Body of pancreas (tissue), 4 donors: ENCODE measurements at regions not wholly inside any gene's neighbourhood (a gene's known extent, or its start where the extent isn't known, plus 50 kb on each side); places are given as distances from the start of the nearest gene placed in this dataset.

Experiments
- ATAC-seq: fragments of 150-250 bp; one replicate; pipeline ENCODE4 v1.9.1; 2016
- DNase-seq, 4 donors: peaks; one replicate each; pipeline ENCODE4 v3.0.0-alpha.2; 2019
- H3K27ac ChIP-seq, 4 donors: fragments of 200-600 bp; sonication (generic); 1 replicate in 3 of 4; 2 replicates in 1 of 4; pipeline versions ENCODE4 v1.5.1 to v1.6.1; 2016 to 2019; ENCODE audit warnings: mild to moderate bottlenecking in 1 of 4, mixed read lengths in 1 of 4, moderate library complexity in 1 of 4
- H3K27me3 ChIP-seq, 2 donors: fragments of 200-600 bp; sonication (generic); one replicate each; pipeline ENCODE4 v1.6.0; 2016; ENCODE audit warnings: mild to moderate bottlenecking in 1 of 2
- H3K36me3 ChIP-seq, 2 donors: fragments of 200-600 bp; sonication (generic); replicated peaks in 1 of 2; 2 replicates each; pipeline ENCODE4 v1.5.1; 2016; ENCODE audit warnings: low read depth in 2 of 2; ENCODE audit not compliant: insufficient read depth in 1 of 2
- H3K4me1 ChIP-seq: fragments of 200-600 bp; sonication (generic); one replicate; pipeline ENCODE4 v1.6.0; 2016
- H3K4me3 ChIP-seq, 2 donors: fragments of 200-600 bp; sonication (generic); 1 replicate in 1 of 2; 2 replicates in 1 of 2; pipeline ENCODE4 v1.5.1; 2016 to 2019
- H3K9me3 ChIP-seq, 3 donors: fragments of 200-600 bp; sonication (generic); 1 replicate in 2 of 3; 2 replicates in 1 of 3; pipeline ENCODE4 v1.5.1; 2016
- POLR2A ChIP-seq, 3 donors: fragments of 450-650 bp; IDR thresholded peaks; one replicate each; pipeline ENCODE4 v1.6.1; 2016; ENCODE audit warnings: antibody characterized with exemption in 3 of 3, mild to moderate bottlenecking in 2 of 3
- WGBS, 2 donors: methylation state at CpG; one replicate each; pipeline ENCODE4 v1.1.5; 2017; 5-methylcytosine and 5-hydroxymethylcytosine counted together
- intact Hi-C: fragments of 100-400 bp; cut with DNase I; formaldehyde crosslinking; loops from one replicate; pipeline ENCODE4 v1.15.1; 2023
- TF ChIP-seq, protein P1 (sequence below), 7 experiments: fragments of 450-650 bp in 4 of 7; fragments of 200-600 bp in 3 of 7; sonication (generic) in 3 of 7; IDR thresholded peaks; one replicate each; pipeline ENCODE4 v1.5.1; 2016 to 2019; ENCODE audit warnings: antibody characterized with exemption in 7 of 7

DNA sequence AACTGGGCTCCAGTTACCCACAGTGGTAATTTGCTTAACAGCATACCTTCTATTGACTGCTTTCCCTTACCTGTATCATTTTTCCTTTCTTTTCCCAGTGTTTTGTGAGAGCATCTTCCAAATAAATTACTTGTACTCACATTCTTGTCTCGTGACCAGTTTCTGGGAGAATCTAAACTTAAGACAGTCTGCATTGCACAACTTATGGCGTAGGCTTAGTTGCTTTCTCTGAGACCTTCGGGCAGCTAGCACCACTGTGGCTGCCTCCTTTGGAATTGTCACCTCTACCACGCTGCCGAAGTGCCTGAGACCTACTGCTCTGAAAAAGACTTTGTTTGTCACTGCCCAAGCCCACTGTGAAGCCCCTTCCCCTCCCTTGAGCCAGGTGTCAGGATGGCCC, 188.1 kb upstream of the BMP2 start:
- intact Hi-C loops, result no loop called here
- Histone ChIP-seq H3K27me3 (no peaks in the 10 kb centered on the region), H3K27ac (no peak overlapping the region), H3K36me3 (no peaks in the 10 kb centered on the region), H3K9me3 (no peaks in the 10 kb centered on the region), H3K4me1 (peaks cover 8% of the 10 kb centered on the region), H3K4me3 (no peak overlapping the region)
- no peak for ATAC-seq
- 77 to 85% methylated on average over 5 of the region's 5 CpGs for WGBS, 2 donors
- DNase-seq, result no peak
- TF ChIP-seq POLR2A (IDR thresholded peaks at IDR 0.05), result no peak
- TF ChIP-seq, protein P1, sequence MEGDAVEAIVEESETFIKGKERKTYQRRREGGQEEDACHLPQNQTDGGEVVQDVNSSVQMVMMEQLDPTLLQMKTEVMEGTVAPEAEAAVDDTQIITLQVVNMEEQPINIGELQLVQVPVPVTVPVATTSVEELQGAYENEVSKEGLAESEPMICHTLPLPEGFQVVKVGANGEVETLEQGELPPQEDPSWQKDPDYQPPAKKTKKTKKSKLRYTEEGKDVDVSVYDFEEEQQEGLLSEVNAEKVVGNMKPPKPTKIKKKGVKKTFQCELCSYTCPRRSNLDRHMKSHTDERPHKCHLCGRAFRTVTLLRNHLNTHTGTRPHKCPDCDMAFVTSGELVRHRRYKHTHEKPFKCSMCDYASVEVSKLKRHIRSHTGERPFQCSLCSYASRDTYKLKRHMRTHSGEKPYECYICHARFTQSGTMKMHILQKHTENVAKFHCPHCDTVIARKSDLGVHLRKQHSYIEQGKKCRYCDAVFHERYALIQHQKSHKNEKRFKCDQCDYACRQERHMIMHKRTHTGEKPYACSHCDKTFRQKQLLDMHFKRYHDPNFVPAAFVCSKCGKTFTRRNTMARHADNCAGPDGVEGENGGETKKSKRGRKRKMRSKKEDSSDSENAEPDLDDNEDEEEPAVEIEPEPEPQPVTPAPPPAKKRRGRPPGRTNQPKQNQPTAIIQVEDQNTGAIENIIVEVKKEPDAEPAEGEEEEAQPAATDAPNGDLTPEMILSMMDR (IDR thresholded peaks at IDR 0.05), result no peak

DNA sequence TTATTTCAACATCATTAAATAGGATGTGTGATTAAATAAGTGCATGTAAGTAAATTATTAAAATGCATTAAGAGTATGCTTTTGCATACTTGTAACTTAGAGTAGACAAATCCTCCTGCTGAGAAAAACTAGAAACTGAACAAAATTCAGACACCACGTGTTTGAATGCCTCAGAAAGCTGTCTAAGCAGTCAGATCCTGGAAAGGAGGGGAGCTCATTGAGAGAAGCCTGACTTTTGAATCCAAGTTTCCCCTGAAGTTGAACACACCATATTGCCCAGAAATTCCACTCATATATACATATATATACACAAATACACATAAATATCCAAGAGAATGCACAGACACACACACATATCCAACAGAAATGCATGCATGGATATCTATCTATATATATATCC, 190.0 kb upstream of the BMP2 start:
- no peaks in the 10 kb centered on the region for H3K9me3 ChIP-seq
- no peaks in the 10 kb centered on the region for H3K27me3 ChIP-seq
- intact Hi-C loops, result no loop called here
- TF ChIP-seq, protein P1 (IDR thresholded peaks at IDR 0.05), result no peak
- TF ChIP-seq POLR2A (IDR thresholded peaks at IDR 0.05), result no peak
- DNase-seq (no peak), ATAC-seq (no peak)
- no peaks in the 10 kb centered on the region for H3K36me3 ChIP-seq
- WGBS, 2 donors, result 48 to 57% methylated on average over 1 of the region's 1 CpG
- no peak overlapping the region for H3K4me3 ChIP-seq
- peaks cover 8% of the 10 kb centered on the region for H3K4me1 ChIP-seq
- no peak overlapping the region for H3K27ac ChIP-seq

DNA sequence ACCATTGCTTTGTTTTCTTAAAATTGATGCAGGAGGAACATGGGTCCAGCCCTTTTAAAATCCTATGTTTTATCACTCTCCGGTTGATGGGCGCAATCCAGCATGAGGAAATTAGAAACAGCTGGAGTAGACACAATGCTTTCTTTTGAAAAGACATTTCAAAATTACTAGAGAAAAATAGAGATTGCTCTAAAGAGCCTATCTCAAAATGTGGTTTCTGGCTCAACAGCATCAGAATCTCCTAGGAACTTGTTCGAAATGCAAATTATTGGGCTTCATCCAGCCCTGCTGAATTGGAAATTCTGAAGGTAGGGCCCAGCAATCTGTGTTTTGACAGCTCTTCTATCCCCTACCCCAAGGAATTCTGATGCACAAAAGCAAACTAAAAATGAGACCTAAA, 190.8 kb upstream of the BMP2 start:
- 72 to 73% methylated on average over 3 of the region's 3 CpGs for WGBS, 2 donors
- Histone ChIP-seq H3K9me3 (no peaks in the 10 kb centered on the region), H3K4me1 (peaks cover 8% of the 10 kb centered on the region), H3K4me3 (no peak overlapping the region), H3K27me3 (no peaks in the 10 kb centered on the region), H3K27ac (no peak overlapping the region), H3K36me3 (no peaks in the 10 kb centered on the region)
- no peak for DNase-seq
- ATAC-seq, result no peak
- TF ChIP-seq, protein P1 (IDR thresholded peaks at IDR 0.05), result no peak
- no peak for TF ChIP-seq POLR2A (IDR thresholded peaks at IDR 0.05)
- intact Hi-C loops, result no loop called here

DNA sequence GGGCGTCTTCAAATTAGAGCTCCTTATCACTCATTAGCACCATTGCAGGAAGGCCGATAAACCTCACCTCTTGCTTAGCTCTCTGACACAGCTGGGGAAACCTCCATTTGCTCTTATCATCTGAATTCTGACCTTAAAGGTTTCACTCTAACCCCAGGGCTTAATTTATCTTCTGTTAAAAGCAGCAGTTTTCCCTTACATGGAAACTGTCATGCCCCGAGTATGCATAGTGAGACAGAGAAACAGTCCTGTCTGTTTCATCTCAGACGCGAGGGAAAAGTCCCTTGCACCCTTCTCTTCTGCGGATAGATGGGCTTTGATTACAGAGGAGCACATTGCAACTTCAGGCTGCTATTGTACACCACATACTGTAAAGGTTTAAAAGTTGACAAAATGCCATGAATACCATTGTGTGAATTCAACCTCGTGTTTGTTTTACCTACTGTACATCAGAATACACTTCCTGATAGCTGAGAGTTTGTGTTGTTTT, 191.5 kb upstream of the BMP2 start:
- DNase-seq, result no peak
- no peaks in the 10 kb centered on the region for H3K9me3 ChIP-seq
- H3K27me3 ChIP-seq, result no peaks in the 10 kb centered on the region
- WGBS, 2 donors, result 21 to 29% methylated on average over 7 of the region's 7 CpGs
- intact Hi-C loops, result no loop called here
- H3K4me1 ChIP-seq, result peaks cover 8% of the 10 kb centered on the region
- TF ChIP-seq POLR2A (IDR thresholded peaks at IDR 0.05), result no peak
- TF ChIP-seq, protein P1 (IDR thresholded peaks at IDR 0.05), result no peak
- H3K36me3 ChIP-seq, result no peaks in the 10 kb centered on the region
- H3K27ac ChIP-seq, result no peak overlapping the region
- no peak for ATAC-seq
- no peak overlapping the region for H3K4me3 ChIP-seq

DNA sequence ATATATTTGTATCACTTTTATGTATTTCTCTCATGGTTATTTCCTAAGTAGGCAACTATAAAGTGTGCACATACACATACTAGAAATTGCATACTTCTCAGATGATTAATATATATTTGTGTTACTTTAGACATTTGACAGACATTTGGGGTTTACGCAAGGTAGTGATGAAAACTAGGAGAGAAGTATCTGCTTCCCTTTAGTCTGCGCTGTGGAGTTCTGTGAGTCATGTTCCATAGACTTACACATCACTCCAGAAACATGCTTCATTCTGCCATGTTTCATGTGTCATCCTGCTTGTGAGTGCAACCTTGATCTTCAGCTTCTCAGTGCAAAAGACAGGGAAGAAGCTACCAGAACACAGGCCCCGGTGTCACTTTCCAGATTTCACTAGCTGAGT, 200.7 kb upstream of the BMP2 start:
- no peak for DNase-seq
- Histone ChIP-seq H3K36me3 (no peaks in the 10 kb centered on the region), H3K4me3 (no peak overlapping the region), H3K4me1 (no peaks in the 10 kb centered on the region), H3K27ac (no peak overlapping the region), H3K9me3 (no peaks in the 10 kb centered on the region), H3K27me3 (no peaks in the 10 kb centered on the region)
- TF ChIP-seq, protein P1 (IDR thresholded peaks at IDR 0.05), result no peak
- no peak for TF ChIP-seq POLR2A (IDR thresholded peaks at IDR 0.05)
- WGBS, 2 donors, result 67 to 74% methylated on average over 3 of the region's 3 CpGs
- intact Hi-C loops, result no loop called here
- no peak for ATAC-seq
